ENCODE measurements at regions not wholly inside any gene's neighbourhood (a gene's known extent, or its start where the extent isn't known, plus 50 kb on each side); places are given as distances from the start of the nearest gene placed in this dataset.

DNA sequence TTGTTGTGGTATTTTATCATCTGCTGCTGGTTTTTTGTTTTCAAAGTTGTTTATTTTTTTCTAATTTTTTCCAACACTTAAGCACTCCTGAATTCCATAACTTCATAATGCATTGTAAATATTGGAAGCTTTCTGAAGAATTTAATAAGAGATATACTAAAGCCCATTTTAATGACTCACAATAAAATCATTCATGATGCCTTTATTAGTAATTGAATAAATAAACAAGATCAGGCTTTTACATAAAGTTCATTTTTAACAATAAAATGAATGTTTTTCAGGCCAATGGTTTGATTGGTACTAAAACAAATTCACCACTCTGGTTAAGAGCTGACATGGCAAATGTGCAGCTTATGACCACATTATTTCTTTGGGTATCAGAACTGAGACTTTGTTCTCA is 408.2 kb upstream of the SMIM31 start:
- TF ChIP-seq, protein P1, sequence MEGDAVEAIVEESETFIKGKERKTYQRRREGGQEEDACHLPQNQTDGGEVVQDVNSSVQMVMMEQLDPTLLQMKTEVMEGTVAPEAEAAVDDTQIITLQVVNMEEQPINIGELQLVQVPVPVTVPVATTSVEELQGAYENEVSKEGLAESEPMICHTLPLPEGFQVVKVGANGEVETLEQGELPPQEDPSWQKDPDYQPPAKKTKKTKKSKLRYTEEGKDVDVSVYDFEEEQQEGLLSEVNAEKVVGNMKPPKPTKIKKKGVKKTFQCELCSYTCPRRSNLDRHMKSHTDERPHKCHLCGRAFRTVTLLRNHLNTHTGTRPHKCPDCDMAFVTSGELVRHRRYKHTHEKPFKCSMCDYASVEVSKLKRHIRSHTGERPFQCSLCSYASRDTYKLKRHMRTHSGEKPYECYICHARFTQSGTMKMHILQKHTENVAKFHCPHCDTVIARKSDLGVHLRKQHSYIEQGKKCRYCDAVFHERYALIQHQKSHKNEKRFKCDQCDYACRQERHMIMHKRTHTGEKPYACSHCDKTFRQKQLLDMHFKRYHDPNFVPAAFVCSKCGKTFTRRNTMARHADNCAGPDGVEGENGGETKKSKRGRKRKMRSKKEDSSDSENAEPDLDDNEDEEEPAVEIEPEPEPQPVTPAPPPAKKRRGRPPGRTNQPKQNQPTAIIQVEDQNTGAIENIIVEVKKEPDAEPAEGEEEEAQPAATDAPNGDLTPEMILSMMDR (IDR thresholded peaks at IDR 0.05) = no peak
- TF ChIP-seq EZH2 (IDR thresholded peaks at IDR 0.05) = no peak
